Activated T-helper 17 cell treated with anti-CD3 and anti-CD28 coated beads, Interleukin-2, amount 50 U/mL, for 72 hours (primary cell): ENCODE measurements at regions not wholly inside any gene's neighbourhood (a gene's known extent, or its start where the extent isn't known, plus 50 kb on each side); places are given as distances from the start of the nearest gene placed in this dataset.

Experiments
- ATAC-seq: fragments of 150-1000 bp; cut with Tn5 transposase; replicated peaks from 2 replicates; pipeline ENCODE4 v1.10.0; 2021; ENCODE audit warnings: mild to moderate bottlenecking, moderate library complexity
- H3K27ac Mint-ChIP-seq: one replicate; pipeline ENCODE4 v1.8.0; 2022; ENCODE audit warnings: mixed read lengths
- H3K27me3 Mint-ChIP-seq: one replicate; pipeline ENCODE4 v1.8.0; 2022; ENCODE audit warnings: mixed read lengths
- H3K36me3 Mint-ChIP-seq: one replicate; pipeline ENCODE4 v1.8.0; 2022; ENCODE audit warnings: low read depth, mild to moderate bottlenecking, mixed read lengths
- H3K4me1 Mint-ChIP-seq: one replicate; pipeline ENCODE4 v1.8.0; 2022; ENCODE audit warnings: mixed read lengths
- H3K4me3 Mint-ChIP-seq: one replicate; pipeline ENCODE4 v1.8.0; 2022; ENCODE audit warnings: mild to moderate bottlenecking, mixed read lengths
- H3K9me3 Mint-ChIP-seq: one replicate; pipeline ENCODE4 v1.8.0; 2022; ENCODE audit warnings: mixed read lengths

DNA sequence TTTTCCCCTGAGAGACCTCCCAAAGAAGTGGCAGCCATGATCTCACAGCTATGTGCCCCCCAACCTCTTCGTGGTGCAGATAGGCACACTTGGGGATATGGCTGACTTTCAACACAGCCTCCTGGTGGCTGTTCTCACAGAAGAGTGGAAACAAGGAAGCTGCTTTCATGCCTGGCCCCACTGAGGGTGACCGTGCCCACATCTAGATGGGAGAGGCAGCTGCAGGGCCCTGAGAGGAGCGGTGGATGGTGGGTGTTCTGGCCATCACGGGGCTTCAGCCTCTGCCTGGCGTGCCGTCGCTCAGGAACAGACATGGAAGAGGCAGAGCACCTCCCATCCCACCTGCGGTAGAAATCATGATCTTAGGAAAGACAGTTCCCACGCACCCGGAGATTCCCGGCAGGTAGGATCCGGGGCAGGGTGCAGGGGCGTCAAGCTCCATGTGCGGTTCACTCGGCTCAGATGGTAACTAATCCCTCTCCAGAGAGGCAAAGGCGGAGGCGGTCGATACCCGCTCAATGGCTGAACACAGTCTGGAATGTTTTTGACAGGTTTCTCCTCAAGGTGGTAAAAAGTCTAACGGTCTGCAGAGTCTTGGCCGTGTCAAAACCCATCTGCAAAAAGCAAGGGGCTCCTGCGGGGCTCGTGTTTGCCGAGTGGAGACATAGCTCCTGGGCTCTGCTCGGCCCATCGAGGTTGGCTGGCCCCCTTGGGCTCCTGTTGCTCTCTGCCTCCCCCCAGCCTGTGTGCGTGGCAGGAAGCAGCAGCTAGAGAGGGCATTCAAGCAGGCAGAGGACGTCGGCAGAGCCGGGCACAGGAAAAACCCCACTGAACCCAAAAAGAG lies 225.2 kb upstream of the RTL1 start:
- Mint-ChIP-seq H3K36me3 (no peaks in the 10 kb centered on the region), H3K27me3 (peaks cover 33% of the 10 kb centered on the region), H3K4me3 (no peak overlapping the region), H3K27ac (no peak overlapping the region), H3K4me1 (no peaks in the 10 kb centered on the region), H3K9me3 (peaks cover 3% of the 10 kb centered on the region)
- ATAC-seq, result no peak

DNA sequence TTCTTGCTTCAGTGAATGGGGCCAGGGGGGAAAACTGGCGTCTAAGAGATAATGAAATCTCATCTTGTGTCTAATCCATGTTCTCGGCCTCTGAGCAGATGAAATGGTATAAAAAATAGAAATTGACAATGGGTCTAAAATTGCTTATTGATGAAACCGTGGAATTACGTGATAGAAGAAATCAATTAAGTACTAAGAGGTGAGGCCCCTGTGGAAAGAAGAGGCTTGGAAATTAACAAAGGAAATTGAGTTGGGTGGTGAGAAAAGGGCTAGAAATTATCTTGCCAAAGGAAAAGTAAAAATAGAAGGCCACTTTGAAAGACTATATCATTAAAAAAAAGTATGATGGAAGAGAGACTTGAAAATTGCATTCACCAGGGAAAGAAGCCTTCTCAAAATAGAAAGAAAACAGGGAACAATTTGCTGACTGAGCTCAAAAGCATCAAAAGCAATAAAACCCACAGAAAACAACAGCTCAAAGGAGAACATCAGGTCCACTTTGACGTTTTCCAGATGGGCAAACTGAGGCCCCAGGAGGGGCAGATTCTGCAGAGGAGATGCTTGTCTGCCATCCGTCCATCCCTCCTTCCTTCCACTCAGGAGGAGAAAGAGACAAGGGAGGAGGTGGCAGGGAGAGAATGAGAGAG lies 226.1 kb upstream of the RTL1 start:
- no peak overlapping the region for H3K27ac Mint-ChIP-seq
- H3K4me3 Mint-ChIP-seq, result no peak overlapping the region
- peaks cover 36% of the 10 kb centered on the region for H3K27me3 Mint-ChIP-seq
- ATAC-seq, result no peak
- H3K4me1 Mint-ChIP-seq, result no peaks in the 10 kb centered on the region
- no peaks in the 10 kb centered on the region for H3K36me3 Mint-ChIP-seq
- H3K9me3 Mint-ChIP-seq, result peaks cover 3% of the 10 kb centered on the region

DNA sequence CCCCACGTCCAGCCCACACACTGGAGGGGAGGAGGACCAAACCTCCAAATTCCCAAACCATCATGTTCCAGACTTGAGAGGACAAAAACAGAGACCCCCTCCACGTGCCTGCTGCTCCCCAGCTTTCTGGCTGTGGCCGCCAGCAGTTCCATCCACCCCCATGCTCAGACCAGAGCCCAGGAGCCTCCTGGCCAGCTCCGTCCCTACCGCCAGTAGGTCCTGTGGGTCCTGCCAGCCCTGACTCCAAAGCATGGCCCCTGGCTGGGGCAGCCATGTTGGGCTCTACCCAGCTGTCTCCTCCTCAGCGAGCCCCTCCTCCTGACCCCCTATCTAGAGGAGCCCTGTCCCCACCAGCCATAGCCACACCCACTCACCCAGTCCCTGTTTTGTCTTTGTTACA lies 227.3 kb upstream of the RTL1 start:
- no peak overlapping the region for H3K27ac Mint-ChIP-seq
- no peaks in the 10 kb centered on the region for H3K4me1 Mint-ChIP-seq
- H3K9me3 Mint-ChIP-seq, result peaks cover 3% of the 10 kb centered on the region
- H3K4me3 Mint-ChIP-seq, result no peak overlapping the region
- H3K36me3 Mint-ChIP-seq, result no peaks in the 10 kb centered on the region
- peaks cover 37% of the 10 kb centered on the region for H3K27me3 Mint-ChIP-seq
- no peak for ATAC-seq

DNA sequence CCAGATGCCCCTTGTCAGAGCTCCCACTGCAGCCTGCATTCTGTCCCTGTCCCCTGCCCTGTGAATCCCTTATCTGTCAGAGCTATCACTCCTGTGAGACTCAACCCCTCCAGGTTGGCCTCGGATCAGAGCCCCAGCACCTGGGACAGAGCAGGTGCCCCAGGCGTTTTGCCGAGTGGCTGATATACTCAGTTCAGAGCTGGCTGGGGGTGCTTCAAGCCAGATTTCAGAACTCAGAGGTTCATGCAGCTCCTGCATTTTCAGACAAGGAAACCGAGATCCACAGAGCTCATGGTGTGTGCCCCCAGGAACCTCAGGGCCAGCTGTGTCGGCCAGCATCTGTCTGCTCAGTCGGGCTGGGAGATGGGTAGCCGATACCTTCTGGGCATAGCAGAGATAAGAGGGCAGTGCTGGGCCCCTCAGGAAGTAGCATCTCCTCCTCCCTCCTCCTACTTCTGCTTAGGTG lies 228.0 kb upstream of the RTL1 start:
- H3K4me3 Mint-ChIP-seq, result no peak overlapping the region
- H3K36me3 Mint-ChIP-seq, result no peaks in the 10 kb centered on the region
- no peak overlapping the region for H3K27ac Mint-ChIP-seq
- H3K4me1 Mint-ChIP-seq, result no peaks in the 10 kb centered on the region
- no peak for ATAC-seq
- H3K9me3 Mint-ChIP-seq, result peaks cover 3% of the 10 kb centered on the region
- H3K27me3 Mint-ChIP-seq, result peaks cover 37% of the 10 kb centered on the region

DNA sequence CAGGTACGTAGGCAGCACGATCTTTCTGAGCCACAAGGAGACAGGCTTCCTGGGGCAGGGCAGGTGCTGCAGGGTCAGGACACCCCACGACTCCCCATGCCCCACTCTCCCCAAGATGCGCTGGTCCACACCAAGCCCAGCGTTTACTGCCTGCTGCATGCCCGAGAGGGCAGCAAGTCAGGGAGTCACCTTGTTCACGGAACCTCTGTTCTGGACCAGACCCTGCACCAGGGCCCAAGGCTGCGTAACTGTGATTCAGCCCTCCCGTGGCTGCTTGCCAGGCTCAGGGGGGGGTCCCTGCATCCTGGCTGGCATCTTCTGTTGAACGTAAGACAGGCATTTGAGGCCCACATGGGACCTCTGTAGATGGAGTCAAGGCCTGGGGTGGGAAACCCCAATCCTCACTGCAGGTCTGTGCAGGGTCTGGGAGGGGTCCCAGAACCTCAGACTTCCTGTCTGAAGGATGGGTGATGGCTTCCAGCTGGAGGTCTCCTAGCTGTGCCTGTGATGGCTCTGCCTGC lies 228.6 kb upstream of the RTL1 start:
- H3K4me3 Mint-ChIP-seq, result no peak overlapping the region
- peaks cover 3% of the 10 kb centered on the region for H3K9me3 Mint-ChIP-seq
- no peaks in the 10 kb centered on the region for H3K4me1 Mint-ChIP-seq
- no peak for ATAC-seq
- peaks cover 37% of the 10 kb centered on the region for H3K27me3 Mint-ChIP-seq
- no peaks in the 10 kb centered on the region for H3K36me3 Mint-ChIP-seq
- H3K27ac Mint-ChIP-seq, result no peak overlapping the region

DNA sequence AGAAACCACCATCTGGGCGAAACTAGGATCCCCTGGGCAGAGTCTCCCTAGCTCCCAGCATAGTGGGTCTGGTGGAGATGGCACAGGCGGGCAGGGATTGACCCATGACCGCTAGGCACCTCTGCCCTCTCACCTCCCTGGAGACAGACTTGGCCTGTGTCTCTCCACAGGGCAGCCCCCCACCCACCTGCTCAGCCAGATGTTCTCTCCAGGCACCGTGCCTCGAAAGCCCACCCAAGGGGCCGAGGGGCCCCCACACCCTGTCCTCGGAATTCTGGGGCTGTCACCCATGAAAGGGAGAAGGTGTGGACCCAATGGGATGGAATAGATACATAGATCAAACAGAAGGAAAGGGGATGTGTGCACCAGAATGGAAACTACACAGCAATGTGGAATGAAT lies 229.1 kb upstream of the RTL1 start:
- Mint-ChIP-seq H3K27me3 (peaks cover 38% of the 10 kb centered on the region), H3K4me1 (no peaks in the 10 kb centered on the region), H3K4me3 (no peak overlapping the region), H3K9me3 (peaks cover 3% of the 10 kb centered on the region), H3K27ac (no peak overlapping the region), H3K36me3 (no peaks in the 10 kb centered on the region)
- ATAC-seq, result no peak

DNA sequence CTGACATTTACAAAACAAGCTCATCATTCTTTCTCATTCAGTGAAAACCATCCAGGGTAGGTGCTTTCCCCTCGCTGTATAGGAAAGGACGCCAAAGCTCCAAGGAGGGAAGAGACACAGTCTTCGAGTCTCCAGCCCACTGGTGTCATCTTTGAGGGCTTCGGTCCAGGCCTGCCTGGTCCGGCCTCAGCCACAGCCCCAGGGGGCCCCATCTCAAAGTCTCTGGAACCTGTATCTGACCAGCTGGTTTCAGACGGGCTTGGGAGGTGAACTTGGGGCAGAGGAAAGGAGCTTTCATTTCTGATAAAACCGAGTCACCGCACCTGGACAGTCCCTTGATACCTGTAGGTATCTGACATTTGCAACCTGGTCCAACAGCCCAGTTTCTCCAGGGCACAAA lies 229.5 kb upstream of the RTL1 start:
- Mint-ChIP-seq H3K4me1 (no peaks in the 10 kb centered on the region), H3K27ac (no peak overlapping the region), H3K9me3 (peaks cover under 1% of the 10 kb centered on the region), H3K27me3 (peaks cover 35% of the 10 kb centered on the region), H3K36me3 (no peaks in the 10 kb centered on the region), H3K4me3 (no peak overlapping the region)
- no peak for ATAC-seq

DNA sequence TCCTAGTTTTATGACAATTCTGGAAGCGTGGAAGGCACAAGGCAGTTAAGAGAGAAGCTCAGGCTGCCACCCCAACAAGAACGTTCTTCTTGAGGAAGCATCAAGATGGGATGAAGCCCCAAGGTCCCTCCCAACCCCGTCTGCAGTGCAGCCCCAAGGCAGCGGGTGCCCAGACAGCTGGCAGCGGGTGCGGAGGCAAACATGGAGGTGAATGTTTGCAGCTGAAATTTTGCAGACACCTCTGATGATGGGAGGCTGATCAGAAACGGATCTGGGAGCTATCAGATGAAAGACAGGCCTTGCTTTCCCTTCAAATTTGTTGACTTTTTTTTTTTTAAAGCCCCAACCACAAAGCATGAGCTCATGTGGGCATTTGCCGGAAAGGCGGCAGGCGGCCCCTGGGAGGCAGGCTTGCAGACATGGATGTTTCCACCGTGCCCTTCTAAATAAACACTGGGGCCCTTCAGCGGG lies 230.7 kb upstream of the RTL1 start:
- H3K27ac Mint-ChIP-seq, result no peak overlapping the region
- H3K4me3 Mint-ChIP-seq, result no peak overlapping the region
- no peaks in the 10 kb centered on the region for H3K9me3 Mint-ChIP-seq
- no peaks in the 10 kb centered on the region for H3K4me1 Mint-ChIP-seq
- peaks cover 28% of the 10 kb centered on the region for H3K27me3 Mint-ChIP-seq
- no peak for ATAC-seq
- no peaks in the 10 kb centered on the region for H3K36me3 Mint-ChIP-seq

DNA sequence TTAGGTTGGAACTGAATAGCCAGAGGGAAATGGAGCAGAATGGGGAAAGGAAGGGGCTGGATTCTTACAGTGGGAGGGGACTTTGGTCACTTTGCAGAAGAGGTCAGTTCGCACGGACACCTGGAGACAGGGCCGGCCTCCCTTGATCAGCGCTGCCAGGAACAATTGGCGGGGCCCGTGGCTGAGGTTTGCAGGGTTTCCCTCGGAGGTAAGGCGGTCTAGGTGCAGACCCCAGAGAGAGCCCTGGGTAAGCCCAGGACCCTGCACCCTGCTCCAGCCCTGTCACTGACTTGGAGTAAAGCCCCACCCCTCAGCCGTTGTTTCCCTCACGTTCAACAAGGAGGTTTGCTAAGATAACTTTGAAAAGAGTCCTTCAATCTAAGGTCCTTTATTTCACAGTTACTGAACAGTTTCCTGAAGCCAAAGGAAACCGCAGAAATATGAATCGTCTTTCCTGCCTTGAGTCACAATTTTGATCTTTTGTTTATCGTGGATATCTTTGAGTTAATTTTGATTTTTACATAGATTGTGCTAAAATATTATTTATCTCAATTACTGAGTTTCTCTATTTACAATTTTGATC lies 231.4 kb upstream of the RTL1 start:
- no peak overlapping the region for H3K4me3 Mint-ChIP-seq
- no peaks in the 10 kb centered on the region for H3K9me3 Mint-ChIP-seq
- H3K27me3 Mint-ChIP-seq, result peaks cover 20% of the 10 kb centered on the region
- ATAC-seq, result no peak
- no peak overlapping the region for H3K27ac Mint-ChIP-seq
- no peaks in the 10 kb centered on the region for H3K4me1 Mint-ChIP-seq
- H3K36me3 Mint-ChIP-seq, result no peaks in the 10 kb centered on the region

DNA sequence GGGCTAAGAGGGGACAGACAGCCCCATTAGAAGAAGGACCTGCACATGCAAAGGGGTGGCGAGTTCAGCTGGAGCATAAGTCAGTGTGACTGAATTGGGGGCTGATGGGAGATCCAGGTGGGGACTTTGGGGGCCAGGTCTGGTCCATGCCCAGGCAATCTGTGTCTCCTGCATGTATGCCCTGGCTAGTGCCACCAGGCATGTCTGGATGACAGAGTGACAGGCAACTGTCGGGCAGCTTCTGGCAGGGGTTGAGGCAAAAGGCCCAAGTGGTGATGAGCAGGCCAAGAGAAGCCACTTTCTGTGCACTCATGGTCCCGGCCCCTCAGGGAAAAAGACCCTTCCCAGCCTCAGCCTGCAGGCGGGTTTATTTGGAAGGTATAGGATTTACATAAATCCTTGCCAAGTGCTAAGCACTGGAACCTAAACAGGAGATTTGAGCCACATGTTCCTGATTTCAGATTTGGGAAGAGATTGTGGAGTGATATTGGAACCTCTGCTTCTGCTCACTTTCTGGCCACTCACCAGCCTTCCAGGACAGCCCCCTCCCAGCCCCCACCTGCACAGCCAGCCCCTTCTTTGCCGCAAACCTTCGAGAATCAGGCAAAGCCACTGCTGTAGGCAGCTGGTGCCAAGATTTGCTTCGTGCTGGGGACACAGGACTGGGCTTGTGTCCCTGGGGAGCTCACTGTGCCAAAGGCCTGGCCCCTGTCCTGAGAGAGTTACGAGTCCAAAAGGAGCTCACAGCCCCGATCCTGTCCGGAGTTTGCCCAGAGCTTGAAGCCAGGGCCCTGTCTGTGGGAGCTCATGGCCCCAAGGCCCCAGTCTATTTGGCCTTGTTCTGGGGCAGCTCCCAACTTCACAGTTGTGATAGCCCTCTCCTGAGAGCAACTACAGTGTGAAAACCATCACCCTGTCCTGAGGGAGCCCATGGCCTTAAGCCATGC lies 232.5 kb upstream of the RTL1 start:
- ATAC-seq, result no peak
- no peak overlapping the region for H3K27ac Mint-ChIP-seq
- H3K27me3 Mint-ChIP-seq, result peaks cover 19% of the 10 kb centered on the region
- H3K4me3 Mint-ChIP-seq, result no peak overlapping the region
- no peaks in the 10 kb centered on the region for H3K36me3 Mint-ChIP-seq
- no peaks in the 10 kb centered on the region for H3K4me1 Mint-ChIP-seq
- H3K9me3 Mint-ChIP-seq, result peaks cover 5% of the 10 kb centered on the region

DNA sequence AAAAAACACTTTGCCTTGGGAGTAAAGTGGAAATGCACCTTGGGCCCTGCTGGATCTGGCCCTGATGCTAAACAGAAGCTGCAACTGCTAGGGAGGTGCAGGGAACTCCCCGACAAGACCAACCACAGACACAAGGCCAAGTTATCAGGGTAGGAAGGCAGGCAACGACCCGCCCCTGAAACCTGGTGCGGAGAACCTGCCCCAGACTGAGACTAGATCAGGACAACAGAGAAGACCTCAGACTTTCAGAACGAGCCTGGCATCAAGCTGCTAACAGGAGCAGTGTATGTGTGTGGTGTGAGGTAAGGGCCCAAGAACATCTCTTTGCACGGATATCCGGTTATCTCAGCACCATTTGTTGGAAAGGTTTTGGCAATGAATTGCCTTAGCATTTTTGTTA lies 233.7 kb upstream of the RTL1 start:
- Mint-ChIP-seq H3K27me3 (peaks cover 22% of the 10 kb centered on the region), H3K4me1 (no peaks in the 10 kb centered on the region), H3K4me3 (no peak overlapping the region), H3K27ac (no peak overlapping the region), H3K9me3 (peaks cover 11% of the 10 kb centered on the region), H3K36me3 (no peaks in the 10 kb centered on the region)
- no peak for ATAC-seq

DNA sequence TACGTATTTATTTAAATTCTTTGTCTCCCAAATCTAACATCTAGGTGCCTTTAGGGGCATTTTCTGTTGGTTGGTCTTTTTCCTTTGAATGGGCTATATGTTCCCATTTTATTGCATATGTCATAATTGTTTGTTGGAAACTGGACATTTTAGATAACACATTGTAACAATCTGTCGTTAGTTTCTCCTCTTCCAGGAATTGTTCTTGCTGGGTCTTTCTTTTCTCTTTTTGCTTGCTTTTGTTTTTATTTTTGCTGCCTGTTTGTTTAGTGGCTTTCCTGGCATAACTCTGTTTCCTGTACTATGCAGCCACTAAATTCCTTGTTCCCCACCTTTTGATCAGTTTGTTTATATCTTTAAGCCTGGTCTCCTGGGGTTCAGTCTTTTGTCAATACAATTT lies 244.3 kb upstream of the RTL1 start:
- ATAC-seq, result no peak
- no peaks in the 10 kb centered on the region for H3K36me3 Mint-ChIP-seq
- H3K4me3 Mint-ChIP-seq, result no peak overlapping the region
- H3K27me3 Mint-ChIP-seq, result peaks cover 17% of the 10 kb centered on the region
- peaks cover 11% of the 10 kb centered on the region for H3K9me3 Mint-ChIP-seq
- no peaks in the 10 kb centered on the region for H3K4me1 Mint-ChIP-seq
- H3K27ac Mint-ChIP-seq, result no peak overlapping the region

DNA sequence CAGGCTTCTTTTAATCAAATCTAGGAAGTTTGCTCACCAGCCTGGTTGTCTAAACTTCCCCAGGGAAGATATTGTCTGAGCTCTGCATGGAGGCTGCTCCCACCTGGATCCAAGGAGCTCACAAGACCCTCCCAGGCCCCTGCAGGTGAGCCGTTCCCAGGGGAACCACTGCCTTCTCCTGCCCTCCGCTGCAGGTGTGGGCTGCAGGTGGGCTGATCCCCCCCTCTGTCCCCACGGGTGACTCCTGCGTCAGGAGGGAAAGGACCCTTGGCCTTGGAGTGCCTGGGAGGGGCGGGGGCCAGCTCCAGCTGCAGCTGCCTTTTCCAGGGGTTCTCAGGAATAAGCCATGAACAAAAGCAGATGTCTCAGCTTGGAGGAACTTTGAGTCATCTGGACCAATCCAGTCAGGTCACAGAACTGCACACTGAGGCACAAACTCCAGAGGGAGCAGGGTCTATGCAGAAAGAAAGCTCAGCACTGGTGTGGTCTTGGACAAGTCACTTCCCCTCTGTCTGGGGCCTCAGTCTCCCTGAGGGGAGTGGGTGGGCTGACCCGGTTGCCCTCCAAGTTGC lies 246.6 kb upstream of the RTL1 start:
- no peak overlapping the region for H3K4me3 Mint-ChIP-seq
- no peak overlapping the region for H3K27ac Mint-ChIP-seq
- H3K9me3 Mint-ChIP-seq, result peaks cover 11% of the 10 kb centered on the region
- no peak for ATAC-seq
- H3K36me3 Mint-ChIP-seq, result no peaks in the 10 kb centered on the region
- H3K27me3 Mint-ChIP-seq, result peaks cover 21% of the 10 kb centered on the region
- H3K4me1 Mint-ChIP-seq, result no peaks in the 10 kb centered on the region
